GM23338 (cell line): ENCODE measurements at regions not wholly inside any gene's neighbourhood (a gene's known extent, or its start where the extent isn't known, plus 50 kb on each side); places are given as distances from the start of the nearest gene placed in this dataset.

Experiments
- ATAC-seq: fragments of 200-7000 bp; cut with Tn5 transposase; 3 replicates; pipeline ENCODE4 v1.9.1; 2020
- DNase-seq: peaks from one replicate; pipeline ENCODE4 v3.0.0-alpha.2; 2015; ENCODE audit warnings: low spot score
- H2AFZ ChIP-seq: fragments of 200-600 bp; sonication (generic); 2 replicates; pipeline ENCODE4 v1.8.0; 2016; ENCODE audit warnings: antibody characterized with exemption, mild to moderate bottlenecking, moderate library complexity
- H3F3A ChIP-seq: fragments of 200-600 bp; sonication (generic); replicated peaks from 2 replicates; pipeline ENCODE4 v1.8.0; 2017; ENCODE audit warnings: antibody characterized with exemption, mixed run types, low read depth
- H3K27ac ChIP-seq: fragments of 200-600 bp; sonication (generic); 2 replicates; pipeline ENCODE4 v1.6.1; 2016; ENCODE audit warnings: low read depth
- H3K27me3 ChIP-seq: fragments of 200-600 bp; sonication (generic); 2 replicates; pipeline ENCODE4 v1.8.0; 2016; ENCODE audit warnings: mild to moderate bottlenecking, mixed run types, moderate library complexity; ENCODE audit not compliant: insufficient read depth
- H3K36me3 ChIP-seq: fragments of 200-600 bp; sonication (generic); 2 replicates; pipeline ENCODE4 v1.8.0; 2016; ENCODE audit warnings: mild to moderate bottlenecking; ENCODE audit not compliant: insufficient read depth
- H3K4me1 ChIP-seq: fragments of 200-600 bp; sonication (generic); 2 replicates; pipeline ENCODE4 v1.8.0; 2016; ENCODE audit warnings: mild to moderate bottlenecking, moderate library complexity; ENCODE audit not compliant: insufficient read depth
- H3K4me2 ChIP-seq: fragments of 200-600 bp; sonication (generic); 2 replicates; pipeline ENCODE4 v1.7.1; 2017; ENCODE audit warnings: mixed run types
- H3K4me3 ChIP-seq: fragments of 200-600 bp; sonication (generic); 2 replicates; pipeline ENCODE4 v1.6.1; 2016; ENCODE audit warnings: mixed run types
- H3K79me2 ChIP-seq: fragments of 200-600 bp; sonication (generic); replicated peaks from 2 replicates; pipeline ENCODE4 v1.8.0; 2017; ENCODE audit warnings: mild to moderate bottlenecking; ENCODE audit not compliant: insufficient read depth
- H3K9me2 ChIP-seq: fragments of 200-600 bp; sonication (generic); 2 replicates; pipeline ENCODE4 v1.8.0; 2017; ENCODE audit not compliant: insufficient read depth
- H4K20me1 ChIP-seq: fragments of 200-600 bp; sonication (generic); replicated peaks from 2 replicates; pipeline ENCODE4 v1.8.0; 2017; ENCODE audit warnings: mild to moderate bottlenecking; ENCODE audit not compliant: insufficient read depth
- H3K27ac Mint-ChIP-seq: 2 replicates; pipeline ENCODE4 v1.8.0; 2020; ENCODE audit warnings: inconsistent platforms, mild to moderate bottlenecking, moderate library complexity, mixed read lengths
- H3K27me3 Mint-ChIP-seq: 3 replicates; pipeline ENCODE4 v1.8.0; 2022; ENCODE audit warnings: low read depth, mild to moderate bottlenecking, moderate library complexity, mixed read lengths, inconsistent platforms; ENCODE audit not compliant: insufficient read depth, poor library complexity
- H3K36me3 Mint-ChIP-seq: 3 replicates; pipeline ENCODE4 v1.8.0; 2021; ENCODE audit warnings: low read depth, mild to moderate bottlenecking, inconsistent platforms, moderate library complexity, mixed read lengths
- H3K4me1 Mint-ChIP-seq: 3 replicates; pipeline ENCODE4 v1.8.0; 2020; ENCODE audit warnings: mild to moderate bottlenecking, inconsistent platforms, mixed read lengths
- H3K4me3 Mint-ChIP-seq: 3 replicates; pipeline ENCODE4 v1.8.0; 2021; ENCODE audit warnings: moderate library complexity, mild to moderate bottlenecking, inconsistent platforms, mixed read lengths
- H3K9me3 Mint-ChIP-seq: 3 replicates; pipeline ENCODE4 v1.8.0; 2020; ENCODE audit warnings: moderate library complexity, mild to moderate bottlenecking, inconsistent platforms, mixed read lengths
- CREB1 ChIP-seq: fragments of 250-450 bp; sonication (Bioruptor Pico); IDR thresholded peaks from 2 replicates; pipeline ENCODE4 v1.5.0; 2020; ENCODE audit warnings: low read depth, mild to moderate bottlenecking, moderate library complexity
- CTCF ChIP-seq, 2 experiments: fragments of 200-600 bp in 1 of 2; sonication (generic) in 1 of 2; conservative IDR thresholded peaks; 2 replicates each; pipeline versions ENCODE4 v1.5.1 to v1.6.1; 2016 to 2017; ENCODE audit warnings: antibody characterized with exemption in 2 of 2, low read depth in 2 of 2, mild to moderate bottlenecking in 2 of 2, moderate library complexity in 1 of 2
- ETS1 ChIP-seq: IDR thresholded peaks from 2 replicates; pipeline ENCODE4 v1.6.1; 2016; ENCODE audit warnings: antibody characterized with exemption
- NANOG ChIP-seq: IDR thresholded peaks from 2 replicates; pipeline ENCODE4 v1.6.1; 2016; ENCODE audit warnings: antibody characterized with exemption, borderline replicate concordance
- REST ChIP-seq: IDR thresholded peaks from one replicate; pipeline ENCODE4 v1.6.1; 2018; ENCODE audit warnings: antibody characterized with exemption; ENCODE audit not compliant: unreplicated experiment
- ZNF114 ChIP-seq: fragments of 250-450 bp; sonication (Bioruptor Pico); IDR thresholded peaks from 2 replicates; pipeline ENCODE4 v1.5.0; 2020; ENCODE audit warnings: mild to moderate bottlenecking, moderate library complexity
- ZNF462 ChIP-seq: fragments of 250-450 bp; sonication (Bioruptor Pico); IDR thresholded peaks from 2 replicates; pipeline ENCODE4 v1.5.0; 2020; ENCODE audit warnings: mild to moderate bottlenecking, moderate library complexity

- Histone ChIP-seq H3K79me2 (no peaks in the 10 kb centered on the region), H3K36me3 (no peaks in the 10 kb centered on the region), H3K4me2 (no peak overlapping the region), H4K20me1 (no peaks in the 10 kb centered on the region), H2AFZ (peak overlapping the region; percentile 38; the same call in 1 of the 2 replicates), H3K9me2 (no peaks in the 10 kb centered on the region; the same call in 1 of the 2 replicates), H3K4me3 (no peak overlapping the region), H3K27ac (no peak overlapping the region), H3K27me3 (no peaks in the 10 kb centered on the region), H3K4me1 (no peaks in the 10 kb centered on the region), H3F3A (no peaks in the 10 kb centered on the region)
- Mint-ChIP-seq H3K27ac (no peak overlapping the region), H3K4me1 (no peaks in the 10 kb centered on the region), H3K36me3 (no peaks in the 10 kb centered on the region), H3K27me3 (no peaks in the 10 kb centered on the region), H3K4me3 (no peak overlapping the region), H3K9me3 (no peaks in the 10 kb centered on the region)
- DNase-seq (no peak), ATAC-seq (no peak)
- no peak for TF ChIP-seq ETS1
- no peak for TF ChIP-seq ZNF462 (CRISPR knock-in tag)
- no peak for TF ChIP-seq CREB1 (CRISPR knock-in tag)
- TF ChIP-seq CTCF (conservative IDR thresholded peaks at IDR 0.05; ENCODE audit: low read depth in 2 of 2): no peak
- TF ChIP-seq ZNF114: no peak
- no peak for TF ChIP-seq REST
- TF ChIP-seq NANOG: no peak
Observed at GRCh38 chr4:127139788-127140286, 492.9 kb upstream of the INTU start.
